ENCODE measurements at regions not wholly inside any gene's neighbourhood (a gene's known extent, or its start where the extent isn't known, plus 50 kb on each side); places are given as distances from the start of the nearest gene placed in this dataset.

DNA sequence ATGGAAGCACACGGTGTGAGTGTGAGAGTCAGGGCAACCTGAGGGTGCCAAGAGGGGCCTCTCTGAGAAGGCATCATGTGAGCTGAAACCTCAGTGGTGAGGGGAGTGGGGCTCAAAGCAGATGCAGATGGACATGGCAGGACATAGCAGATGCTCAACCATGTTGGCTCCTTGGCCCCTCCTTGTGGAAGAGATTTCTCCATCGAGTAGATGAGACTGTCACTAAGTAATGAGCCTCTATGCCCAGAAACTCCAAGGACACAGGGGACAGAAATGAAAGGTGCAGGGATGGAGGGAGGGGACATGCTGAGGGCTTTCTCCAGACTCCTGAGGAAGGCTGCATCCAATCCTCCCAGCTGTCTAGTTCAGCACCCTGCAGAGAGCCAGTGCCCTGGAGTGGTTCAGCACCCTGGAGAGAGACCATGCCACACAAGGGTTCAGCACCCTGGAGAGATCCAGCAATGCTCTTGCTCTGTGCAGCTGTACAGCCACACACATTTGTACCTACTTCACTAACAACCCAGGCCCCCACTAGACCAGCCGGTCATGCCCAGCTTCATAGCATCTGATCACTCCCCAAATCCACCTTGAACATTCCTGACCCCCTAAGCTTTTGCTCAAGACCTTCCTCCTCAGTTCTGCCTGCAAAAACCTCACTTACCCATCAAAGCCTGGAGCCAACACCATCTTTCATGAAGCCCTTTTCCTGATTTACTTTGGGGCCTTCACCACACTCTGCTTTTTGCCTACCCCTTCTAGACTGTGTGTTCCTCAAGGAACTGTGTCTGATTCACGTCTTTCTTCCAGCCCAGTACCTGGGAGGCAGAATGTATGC is 252.0 kb downstream of the CTTN start:
- DNase-seq (ENCODE audit: low spot score), result peak; percentile 10

GRCh38 chr11:70651031-70651430 is 252.7 kb downstream of the CTTN start:
- no peak for DNase-seq (ENCODE audit: low spot score)

DNA sequence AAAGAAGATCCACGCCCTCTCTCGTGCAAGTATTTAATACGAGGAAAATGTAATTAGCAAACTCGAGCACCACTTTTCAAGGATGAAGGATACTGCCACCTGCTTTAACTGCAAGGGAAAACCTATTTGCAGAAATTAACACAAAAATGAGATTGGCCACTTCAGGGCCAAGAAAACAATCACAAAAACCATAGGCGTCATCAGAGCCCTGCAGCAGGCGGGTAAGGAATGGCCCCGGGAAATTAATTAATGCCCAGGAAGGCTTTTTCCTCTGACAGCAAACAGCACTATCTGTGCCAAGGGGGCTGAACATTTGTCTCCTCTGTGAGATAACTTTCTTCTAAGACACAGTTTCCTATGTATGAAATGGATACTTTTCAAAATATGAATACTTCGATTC is 255.7 kb downstream of the CTTN start:
- no peak for DNase-seq (ENCODE audit: low spot score)

DNA sequence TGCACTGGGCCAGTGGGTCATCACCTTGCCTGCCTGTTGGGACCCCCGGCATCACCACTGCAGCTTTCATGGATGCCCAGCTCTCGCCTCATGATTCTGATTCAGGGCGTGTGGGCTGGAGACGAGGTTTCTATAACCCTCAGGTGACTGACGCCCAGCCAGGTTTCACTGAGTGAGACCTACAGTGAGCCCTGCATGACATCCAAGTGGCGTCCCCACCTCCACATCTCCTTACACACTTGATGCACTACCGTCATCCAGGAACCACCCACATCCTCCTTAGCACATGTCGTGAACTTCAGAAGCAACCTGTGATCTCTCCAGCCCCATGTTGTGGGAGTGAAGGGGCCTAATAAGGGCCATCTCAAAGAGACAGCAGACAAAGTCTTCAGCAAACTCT is 257.5 kb downstream of the CTTN start:
- no peak for DNase-seq (ENCODE audit: low spot score)

- DNase-seq (ENCODE audit: low spot score), result no peak
Measured at GRCh38 chr11:70656252-70656651, 257.9 kb downstream of the CTTN start.

GRCh38 chr11:70660059-70660888 is 261.9 kb downstream of the CTTN start:
- DNase-seq (ENCODE audit: low spot score), result no peak

DNA sequence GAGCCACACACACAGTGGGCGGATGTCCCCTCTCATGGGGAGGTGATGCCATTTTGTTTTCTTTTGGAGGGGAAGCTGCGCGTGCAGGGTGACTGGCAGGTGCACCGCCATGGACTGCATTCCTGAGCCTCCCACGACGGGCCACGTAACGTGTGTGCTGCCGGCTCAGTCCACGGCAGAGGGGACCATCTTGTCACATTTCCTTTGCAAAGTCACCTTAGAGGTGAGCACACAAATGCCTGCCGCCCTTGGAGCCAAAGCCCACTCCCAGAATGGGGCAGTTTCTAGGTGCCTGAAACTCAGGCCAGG is 262.5 kb downstream of the CTTN start:
- DNase-seq (ENCODE audit: low spot score), result no peak

GRCh38 chr11:70661761-70662501 is 263.6 kb downstream of the CTTN start:
- no peak for DNase-seq (ENCODE audit: low spot score)

DNA sequence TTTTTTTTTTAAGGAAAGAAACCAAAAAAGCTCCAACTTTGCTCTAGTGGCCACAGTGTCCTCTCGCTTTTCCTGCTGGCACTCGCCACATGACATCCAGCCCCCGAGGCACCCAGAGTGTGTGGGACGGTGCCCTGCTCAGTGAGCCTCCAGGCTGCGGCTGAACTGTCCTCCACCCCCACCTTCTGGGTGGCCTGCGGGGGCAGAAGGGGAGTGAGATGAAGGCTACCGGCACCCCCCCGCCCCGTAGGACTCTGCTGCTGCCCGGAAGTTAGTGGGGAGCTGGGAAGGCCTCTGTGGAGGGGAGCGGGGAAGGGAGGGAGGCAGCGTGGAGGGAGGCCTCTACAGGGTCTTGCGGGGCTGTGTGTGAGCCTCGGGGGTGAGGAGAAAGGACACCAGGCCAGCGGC is 264.4 kb downstream of the CTTN start:
- no peak for DNase-seq (ENCODE audit: low spot score)

DNA sequence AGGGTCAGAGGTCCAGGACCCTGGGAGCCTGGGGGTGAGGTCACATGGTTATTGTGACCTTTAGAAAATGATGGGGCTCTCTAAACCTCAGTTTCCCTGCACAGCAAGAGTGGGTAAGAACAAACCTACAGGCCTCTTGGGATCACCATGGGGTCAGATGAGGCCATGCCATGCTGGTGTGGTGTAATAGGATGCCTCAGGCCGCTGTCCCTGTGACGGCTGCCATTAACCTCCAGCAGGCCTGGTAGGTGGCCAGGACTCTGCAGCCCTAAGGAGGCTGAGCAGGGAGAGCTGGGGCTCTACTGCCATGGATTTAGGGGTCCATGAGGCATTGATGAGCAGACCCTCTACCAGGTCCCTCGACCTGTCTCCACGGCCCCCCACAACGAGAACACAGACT is 265.5 kb downstream of the CTTN start:
- DNase-seq (ENCODE audit: low spot score), result no peak

- no peak for DNase-seq (ENCODE audit: low spot score)
Measured at GRCh38 chr11:70666311-70666710, 268.0 kb downstream of the CTTN start.

DNA sequence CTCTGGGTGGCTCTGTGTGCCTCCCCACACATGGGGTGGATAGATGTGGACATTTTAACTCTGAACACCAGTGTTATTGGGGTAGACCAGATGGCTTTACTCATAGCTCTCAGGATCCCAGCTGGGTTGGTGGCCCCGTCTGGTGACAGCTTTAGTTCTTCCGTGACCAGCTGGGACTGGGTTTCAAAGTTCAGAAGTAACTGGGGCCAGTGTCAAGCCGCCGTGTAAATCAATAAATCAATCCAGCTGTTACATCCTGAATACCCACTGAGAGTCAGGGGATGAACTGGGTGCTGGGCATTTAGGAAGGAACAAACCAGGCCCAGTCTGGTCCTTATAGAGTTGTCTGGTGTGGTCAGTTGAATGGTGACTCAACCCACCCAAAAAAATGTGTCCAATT is 269.4 kb downstream of the CTTN start:
- DNase-seq (ENCODE audit: low spot score), result no peak

DNA sequence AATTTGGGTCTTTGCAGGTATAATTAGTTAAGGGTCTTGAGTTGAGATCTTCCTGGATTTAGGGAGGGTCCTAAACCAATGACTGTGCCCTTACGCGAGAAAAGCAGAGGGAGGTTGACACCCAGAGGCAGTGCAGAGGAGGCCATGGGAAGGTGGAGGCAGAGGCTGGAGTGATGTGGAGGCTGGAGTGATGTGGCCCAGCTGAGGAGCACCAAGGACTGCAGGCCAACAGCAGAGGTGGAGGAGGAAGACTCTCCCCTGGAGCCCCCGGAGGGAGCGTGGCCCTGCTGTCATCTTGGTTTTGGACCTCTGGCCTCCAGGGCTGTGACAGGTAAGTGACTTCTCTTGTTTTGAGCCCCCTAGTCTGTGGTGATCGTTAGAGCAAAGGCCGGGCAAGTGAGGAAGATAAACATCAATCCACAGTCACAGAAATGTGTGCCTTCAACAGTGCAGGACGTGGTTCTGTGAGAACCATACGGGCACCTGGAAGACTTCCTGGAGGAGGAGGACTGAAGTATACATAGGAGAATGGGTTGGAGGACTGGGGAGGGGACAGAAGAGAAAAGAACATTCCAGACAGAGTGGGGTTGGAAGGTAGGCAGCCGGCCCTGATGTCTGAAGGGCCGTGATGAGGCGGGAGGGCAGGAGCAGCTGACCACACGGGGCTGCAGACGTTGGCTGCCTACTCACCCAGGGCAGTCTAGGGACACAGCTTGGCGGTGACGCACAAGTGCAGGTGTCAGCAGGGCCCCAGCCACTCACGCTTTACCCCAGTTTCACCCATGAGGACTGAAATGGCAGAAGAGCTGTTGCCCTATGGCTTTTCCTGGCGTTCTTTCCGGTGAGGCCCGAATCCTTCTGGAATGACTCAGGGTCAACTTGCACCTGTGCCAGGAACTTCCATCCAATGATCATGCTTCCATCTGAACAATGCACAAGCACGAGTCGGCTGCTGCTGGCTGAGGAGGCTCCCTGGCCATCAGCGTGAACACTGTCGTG is 270.2 kb downstream of the CTTN start:
- no peak for DNase-seq (ENCODE audit: low spot score)

- DNase-seq (ENCODE audit: low spot score), result no peak
Measured at GRCh38 chr11:70669281-70669680, 271.0 kb downstream of the CTTN start.

DNA sequence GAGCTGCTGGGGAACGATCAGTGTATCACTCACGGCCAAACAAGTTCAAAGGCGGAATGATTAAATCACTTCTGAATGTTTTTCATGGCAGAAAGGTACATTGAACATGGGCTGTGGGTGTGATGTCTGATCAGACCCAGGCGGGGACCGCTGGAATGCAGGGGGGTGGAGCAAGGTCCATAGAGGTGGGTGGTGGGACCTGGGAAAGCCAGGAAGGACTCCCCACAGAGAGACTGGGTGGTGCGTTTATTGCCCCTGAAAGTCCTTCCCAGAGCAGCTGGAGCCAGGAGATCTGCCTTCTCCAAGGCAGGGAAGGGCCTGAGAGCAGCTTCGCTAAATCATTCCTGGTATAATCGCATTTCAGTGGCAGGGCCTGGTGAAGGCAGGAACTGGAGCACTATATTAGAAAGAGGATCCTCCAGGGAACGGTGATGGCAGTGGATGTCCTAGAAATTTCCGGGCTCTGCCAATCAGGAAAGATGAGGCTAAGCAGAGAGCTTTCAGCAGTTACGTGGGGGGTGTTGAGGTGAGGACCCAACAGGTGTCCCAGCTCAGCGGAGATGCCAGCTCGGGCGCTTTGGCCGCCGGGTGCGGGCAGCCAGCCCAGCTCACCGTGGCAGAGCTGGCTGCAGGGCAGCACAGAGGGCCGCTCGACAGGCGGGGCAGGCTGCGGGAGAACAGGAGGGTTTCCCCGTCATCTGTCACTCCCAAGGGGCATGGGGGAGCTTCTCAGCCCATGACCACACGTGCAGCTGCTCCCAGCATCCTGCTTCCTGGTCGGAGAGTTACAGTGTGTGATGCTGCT is 271.7 kb downstream of the CTTN start:
- DNase-seq (ENCODE audit: low spot score), result no peak

- no peak for DNase-seq (ENCODE audit: low spot score)
Measured at GRCh38 chr11:70670676-70671034, 272.3 kb downstream of the CTTN start.

GRCh38 chr11:70671083-70671482 is 272.8 kb downstream of the CTTN start:
- no peak for DNase-seq (ENCODE audit: low spot score)

DNA sequence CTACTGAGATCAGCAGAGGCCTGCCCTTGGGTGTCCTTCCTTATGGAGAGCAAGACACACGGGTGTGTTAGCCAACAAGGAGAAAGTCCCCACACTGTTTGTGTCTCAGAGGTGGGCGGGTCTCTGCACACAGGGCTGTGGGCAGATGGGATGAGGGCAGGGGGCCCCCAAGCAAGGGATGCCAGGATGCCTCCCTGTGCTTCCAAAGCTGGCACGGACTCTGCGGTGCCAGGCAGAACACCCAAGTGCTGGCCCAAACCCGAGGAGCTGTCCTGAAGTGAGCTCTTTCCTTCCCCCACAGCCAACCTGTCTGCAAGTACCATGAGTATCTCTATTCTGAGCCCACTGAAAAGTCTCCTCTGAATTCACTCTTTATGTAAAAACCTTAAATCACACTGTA is 273.3 kb downstream of the CTTN start:
- no peak for DNase-seq (ENCODE audit: low spot score)

GRCh38 chr11:70672991-70673653 is 274.8 kb downstream of the CTTN start:
- no peak for DNase-seq (ENCODE audit: low spot score)

- DNase-seq (ENCODE audit: low spot score), result no peak
Measured at GRCh38 chr11:70674605-70675004, 276.3 kb downstream of the CTTN start.

Measured in hematopoietic multipotent progenitor cell treated with erythropoietin and hydrocortisone succinate and interleukin-3 and kit ligand, for 15 days (in vitro differentiated cells).